PC-9 (cell line): ENCODE measurements at regions not wholly inside any gene's neighbourhood (a gene's known extent, or its start where the extent isn't known, plus 50 kb on each side); places are given as distances from the start of the nearest gene placed in this dataset.

Experiments
- BruUV-seq: library from RNA; stranded (reverse); fragments of 400-500 nt; replicated peaks from 2 replicates; lab custom pipeline; 2021; lab: Mats Ljungman, UMichigan
- CTCF ChIA-PET: fragments of 300-600 bp; sonication (Branson Sonifier 250); formaldehyde crosslinking; loops from one replicate; lab custom pipeline; 2022; ENCODE audit warnings: antibody characterized with exemption; lab: Charles Lee
- POLR2A ChIA-PET: fragments of 300-600 bp; sonication (Branson Sonifier 250); formaldehyde crosslinking; loops from one replicate; lab custom pipeline; 2022; ENCODE audit warnings: antibody characterized with exemption; ENCODE audit not compliant: unreplicated experiment; lab: Charles Lee
- DNase-seq, 2 experiments: peaks; one replicate each; pipeline versions ENCODE4 v3.0.0 to v3.0.0-alpha.2; 2015 to 2022; ENCODE audit warnings: mixed read lengths in 1 of 2
- H2AFZ ChIP-seq: fragments of 200-600 bp; sonication (generic); 2 replicates; pipeline ENCODE4 v1.8.1; 2017; ENCODE audit warnings: antibody characterized with exemption
- H3F3A ChIP-seq: fragments of 200-600 bp; sonication (generic); 2 replicates; pipeline ENCODE4 v1.8.1; 2017; ENCODE audit warnings: antibody characterized with exemption, mild to moderate bottlenecking, low read depth; ENCODE audit not compliant: insufficient read depth
- H3K27ac ChIP-seq: fragments of 200-600 bp; sonication (generic); 2 replicates; pipeline ENCODE4 v1.6.1; 2016; ENCODE audit warnings: mixed run types
- H3K27me3 ChIP-seq: fragments of 200-600 bp; sonication (generic); 2 replicates; pipeline ENCODE4 v1.6.1; 2016; ENCODE audit warnings: low read depth, mixed run types; ENCODE audit not compliant: insufficient read depth
- H3K36me3 ChIP-seq: fragments of 200-600 bp; sonication (generic); 2 replicates; pipeline ENCODE4 v1.6.1; 2016; ENCODE audit warnings: low read depth, mixed run types
- H3K4me1 ChIP-seq: fragments of 200-600 bp; sonication (generic); replicated peaks from 2 replicates; pipeline ENCODE4 v1.6.1; 2016; ENCODE audit warnings: mixed run types; ENCODE audit not compliant: insufficient read depth
- H3K4me2 ChIP-seq: fragments of 200-600 bp; sonication (generic); 2 replicates; pipeline ENCODE4 v1.6.1; 2017; ENCODE audit warnings: mixed run types
- H3K4me3 ChIP-seq: fragments of 200-600 bp; sonication (generic); 2 replicates; pipeline ENCODE4 v1.6.1; 2016; ENCODE audit warnings: mixed run types
- H3K79me2 ChIP-seq: fragments of 200-600 bp; sonication (generic); 2 replicates; pipeline ENCODE4 v1.6.1; 2017; ENCODE audit warnings: low read depth, mixed run types
- H3K9me2 ChIP-seq: fragments of 200-600 bp; sonication (generic); 2 replicates; pipeline ENCODE4 v1.8.1; 2017; ENCODE audit warnings: mild to moderate bottlenecking; ENCODE audit not compliant: insufficient read depth
- H3K9me3 ChIP-seq: fragments of 200-600 bp; sonication (generic); 2 replicates; pipeline ENCODE4 v1.8.1; 2016; ENCODE audit warnings: low read depth; ENCODE audit not compliant: insufficient read depth
- H4K20me1 ChIP-seq: fragments of 200-600 bp; sonication (generic); 2 replicates; pipeline ENCODE4 v1.8.1; 2017; ENCODE audit not compliant: insufficient read depth
- CTCF ChIP-seq: fragments of 200-600 bp; sonication (generic); conservative IDR thresholded peaks from 2 replicates; pipeline ENCODE4 v1.6.1; 2017; ENCODE audit warnings: mixed run types, antibody characterized with exemption, mild to moderate bottlenecking, moderate library complexity
- EZH2 ChIP-seq: fragments of 200-600 bp; sonication (generic); IDR thresholded peaks from 2 replicates; pipeline ENCODE4 v1.8.0; 2017; ENCODE audit warnings: antibody characterized with exemption, low read depth
- intact Hi-C: fragments of 100-400 bp; cut with micrococcal nuclease; formaldehyde crosslinking; loops from one replicate; pipeline ENCODE4 v1.10.0; 2022; ENCODE audit not compliant: unreplicated experiment

GRCh38 chr13:67328895-67329294, 98.8 kb upstream of the PCDH9 start:
- BruUV-seq = no TSS peak
- TF ChIP-seq EZH2 (no peak), CTCF (no peak)
- intact Hi-C loops = no loop called here
- H3F3A ChIP-seq = no peaks in the 10 kb centered on the region
- no peak overlapping the region for H2AFZ ChIP-seq
- no peaks in the 10 kb centered on the region for H4K20me1 ChIP-seq
- no peak overlapping the region for H3K4me3 ChIP-seq
- no peaks in the 10 kb centered on the region for H3K9me2 ChIP-seq
- H3K36me3 ChIP-seq = no peaks in the 10 kb centered on the region
- CTCF ChIA-PET = no interaction called here
- POLR2A ChIA-PET = no interaction called here
- no peaks in the 10 kb centered on the region for H3K9me3 ChIP-seq
- no peaks in the 10 kb centered on the region for H3K79me2 ChIP-seq
- DNase-seq = no peak
- no peak overlapping the region for H3K4me2 ChIP-seq
- no peak overlapping the region for H3K27ac ChIP-seq
- no peaks in the 10 kb centered on the region for H3K4me1 ChIP-seq
- H3K27me3 ChIP-seq = no peaks in the 10 kb centered on the region

DNA sequence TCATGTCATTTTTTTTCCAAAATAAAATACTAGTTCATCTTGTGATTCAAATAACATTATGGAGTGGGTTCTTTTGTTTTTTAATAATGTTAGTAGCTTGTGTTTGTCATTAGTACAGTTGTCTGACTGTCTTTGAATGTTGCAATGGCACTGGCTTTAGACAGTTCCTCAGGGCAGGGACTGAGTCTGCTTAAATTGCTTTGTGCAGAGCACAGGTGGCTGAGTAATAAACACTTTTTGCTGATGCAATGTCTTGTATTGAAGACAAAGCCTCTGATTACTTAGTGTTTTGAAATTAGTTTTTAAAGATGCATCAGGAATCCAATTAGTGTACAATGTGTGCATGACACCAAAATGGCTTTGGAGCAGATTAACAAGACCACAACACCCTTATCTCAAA, 88.7 kb upstream of the PCDH9 start:
- H3K27me3 ChIP-seq = no peaks in the 10 kb centered on the region
- no peaks in the 10 kb centered on the region for H3F3A ChIP-seq
- no peaks in the 10 kb centered on the region for H3K9me2 ChIP-seq
- no peaks in the 10 kb centered on the region for H3K79me2 ChIP-seq
- CTCF ChIA-PET = no interaction called here
- BruUV-seq = no TSS peak
- no peak for TF ChIP-seq CTCF
- no peak for TF ChIP-seq EZH2
- H3K4me2 ChIP-seq = no peak overlapping the region
- no peaks in the 10 kb centered on the region for H3K36me3 ChIP-seq
- intact Hi-C loops = no loop called here
- POLR2A ChIA-PET = no interaction called here
- no peak overlapping the region for H2AFZ ChIP-seq
- H3K4me3 ChIP-seq = no peak overlapping the region
- DNase-seq = no peak
- H3K4me1 ChIP-seq = no peaks in the 10 kb centered on the region
- H3K27ac ChIP-seq = no peak overlapping the region
- H3K9me3 ChIP-seq = no peaks in the 10 kb centered on the region
- no peaks in the 10 kb centered on the region for H4K20me1 ChIP-seq

DNA sequence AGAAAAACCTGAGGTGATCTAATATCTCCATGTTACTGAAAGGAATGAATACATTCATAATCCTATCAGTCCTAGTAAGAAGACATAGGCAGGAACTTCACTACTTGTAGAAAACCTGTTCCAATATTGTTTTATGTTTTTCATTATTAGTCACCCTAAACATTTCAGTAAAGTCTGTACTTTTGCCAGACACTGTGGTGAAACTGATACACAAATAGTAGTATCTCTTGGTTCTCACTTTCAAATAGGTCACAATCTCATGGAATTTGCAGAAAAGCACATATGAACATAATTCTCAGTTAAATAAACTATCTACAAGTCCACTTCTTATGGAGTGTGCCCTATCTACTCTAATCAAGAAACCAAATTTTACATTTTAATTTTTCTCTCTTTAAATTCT, 88.3 kb upstream of the PCDH9 start:
- Histone ChIP-seq H3K4me3 (no peak overlapping the region), H3K27ac (no peak overlapping the region), H3K9me2 (no peaks in the 10 kb centered on the region), H3K9me3 (no peaks in the 10 kb centered on the region), H2AFZ (no peak overlapping the region), H3K4me2 (no peak overlapping the region), H3K79me2 (no peaks in the 10 kb centered on the region), H3K27me3 (no peaks in the 10 kb centered on the region), H3K4me1 (no peaks in the 10 kb centered on the region), H4K20me1 (no peaks in the 10 kb centered on the region), H3F3A (no peaks in the 10 kb centered on the region), H3K36me3 (no peaks in the 10 kb centered on the region)
- no peak for TF ChIP-seq EZH2
- ChIA-PET CTCF (no interaction called here), POLR2A (no interaction called here)
- intact Hi-C loops = no loop called here
- no TSS peak for BruUV-seq
- DNase-seq = no peak

GRCh38 chr13:67314405-67314804, 84.3 kb upstream of the PCDH9 start:
- Histone ChIP-seq H3K27ac (no peak overlapping the region), H3K4me3 (no peak overlapping the region), H3K79me2 (no peaks in the 10 kb centered on the region), H3K4me2 (no peak overlapping the region), H3K4me1 (no peaks in the 10 kb centered on the region), H3K36me3 (no peaks in the 10 kb centered on the region), H3K27me3 (no peaks in the 10 kb centered on the region), H3K9me3 (no peaks in the 10 kb centered on the region), H2AFZ (no peak overlapping the region; the same call in 1 of the 2 replicates), H4K20me1 (no peaks in the 10 kb centered on the region), H3F3A (no peaks in the 10 kb centered on the region), H3K9me2 (no peaks in the 10 kb centered on the region)
- BruUV-seq = no TSS peak
- no peak for DNase-seq
- TF ChIP-seq EZH2 (no peak), CTCF (no peak)
- POLR2A ChIA-PET = no interaction called here
- CTCF ChIA-PET = no interaction called here
- intact Hi-C loops = no loop called here
